Stimulated activated CD4-positive, alpha-beta T cell treated with anti-CD3 and anti-CD28 coated beads, Interleukin-12 subunit alpha, Interleukin-12 subunit beta, amount 100 ng/mL, for 24 hours (primary cell): ENCODE measurements at regions not wholly inside any gene's neighbourhood (a gene's known extent, or its start where the extent isn't known, plus 50 kb on each side); places are given as distances from the start of the nearest gene placed in this dataset.

ENCODE experiments used
- DNase-seq, 2 experiments: peaks; one replicate each; pipeline ENCODE4 v3.0.0-alpha.2; 2020; ENCODE audit warnings: low read depth in 2 of 2

DNA sequence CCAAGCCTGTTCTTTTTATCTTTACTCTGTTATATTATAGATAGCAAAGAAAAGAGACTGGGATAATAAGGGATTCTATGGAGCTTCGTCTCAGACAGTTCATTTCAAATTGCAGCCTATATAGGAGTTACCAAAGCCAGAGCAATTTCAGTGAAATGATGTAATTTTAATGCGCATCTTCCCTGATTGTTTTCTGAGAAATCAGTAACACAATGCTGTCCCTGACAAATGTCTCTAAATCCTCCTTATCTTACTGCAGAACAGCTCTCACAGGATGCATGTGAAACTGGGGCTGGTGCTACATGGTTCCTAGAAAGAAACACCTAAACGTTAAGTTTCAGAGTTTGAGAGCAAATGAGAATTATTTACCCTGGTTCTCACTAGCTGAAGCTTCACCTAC, 467.9 kb upstream of the ANO3 start:
- DNase-seq = no peak

DNA sequence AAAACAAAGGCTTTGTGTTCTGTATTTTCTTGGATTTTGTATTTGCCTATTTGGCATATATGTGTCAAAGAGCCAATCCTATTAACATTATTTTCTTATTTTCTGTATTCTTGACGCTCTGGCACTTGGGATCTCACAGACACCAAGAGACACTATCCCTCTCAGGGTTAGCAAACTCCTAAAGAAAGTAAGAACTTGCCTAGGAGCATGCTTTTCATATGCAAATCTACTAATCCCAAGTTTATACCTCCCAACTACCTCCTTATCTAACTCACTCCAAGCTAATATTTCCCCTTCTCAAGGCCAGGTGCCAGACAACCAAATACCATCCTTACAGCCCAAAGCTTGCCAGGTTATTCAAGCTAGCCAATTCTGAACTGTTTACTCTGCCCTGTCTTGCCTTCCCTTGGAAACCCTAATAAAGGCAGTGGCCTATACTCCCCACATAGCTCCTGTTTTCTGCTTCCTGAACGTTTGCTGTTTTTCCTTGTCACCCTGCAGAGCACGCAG, 455.4 kb upstream of the ANO3 start:
- DNase-seq = no peak

DNA sequence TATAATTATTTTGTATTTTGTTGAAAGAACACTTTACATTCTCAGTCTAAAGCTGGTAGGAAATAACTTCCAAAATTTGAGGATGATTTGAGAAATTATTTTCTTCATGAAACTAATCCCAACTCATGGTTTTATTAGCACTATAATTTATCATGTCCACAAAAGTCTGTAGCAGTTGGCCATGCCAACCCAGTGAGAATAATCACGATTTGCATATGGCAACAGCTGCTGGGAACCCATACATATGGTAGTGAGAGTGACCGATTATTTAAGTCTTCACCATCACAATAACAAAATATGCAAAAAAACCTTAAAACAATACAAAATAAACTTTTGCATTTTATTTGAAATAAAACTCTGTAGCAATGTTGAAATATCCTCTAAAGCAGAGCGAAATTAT, 445.9 kb upstream of the ANO3 start:
- no peak for DNase-seq

DNA sequence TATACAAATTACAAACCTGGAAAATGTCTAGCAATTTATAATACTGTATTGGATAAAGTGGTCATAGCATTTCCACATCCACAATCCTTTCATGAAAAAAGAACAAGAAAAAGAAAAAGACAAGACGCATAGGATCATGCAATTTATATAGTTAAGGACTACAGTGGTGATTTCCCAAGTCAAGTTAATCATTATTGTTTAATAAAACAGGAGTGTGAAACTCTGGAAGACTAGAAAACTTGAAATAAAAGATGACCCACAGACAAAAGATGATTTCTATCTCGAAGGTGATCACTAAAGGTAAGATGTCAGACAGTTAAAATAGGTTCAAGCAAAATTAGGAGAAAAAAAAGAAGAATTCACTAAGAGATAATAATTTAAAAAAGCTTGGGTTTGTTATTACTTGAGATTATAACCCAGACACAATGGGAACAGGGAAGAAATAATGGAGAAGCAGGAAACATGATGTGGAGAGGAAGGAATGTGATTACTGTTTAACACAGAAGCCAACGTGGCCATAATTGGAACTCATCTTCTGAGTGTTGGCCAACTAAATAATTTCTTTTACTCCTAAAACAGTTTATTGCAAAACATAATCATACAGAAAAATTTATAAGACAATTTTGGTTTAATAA, 441.2 kb upstream of the ANO3 start:
- DNase-seq = no peak

DNA sequence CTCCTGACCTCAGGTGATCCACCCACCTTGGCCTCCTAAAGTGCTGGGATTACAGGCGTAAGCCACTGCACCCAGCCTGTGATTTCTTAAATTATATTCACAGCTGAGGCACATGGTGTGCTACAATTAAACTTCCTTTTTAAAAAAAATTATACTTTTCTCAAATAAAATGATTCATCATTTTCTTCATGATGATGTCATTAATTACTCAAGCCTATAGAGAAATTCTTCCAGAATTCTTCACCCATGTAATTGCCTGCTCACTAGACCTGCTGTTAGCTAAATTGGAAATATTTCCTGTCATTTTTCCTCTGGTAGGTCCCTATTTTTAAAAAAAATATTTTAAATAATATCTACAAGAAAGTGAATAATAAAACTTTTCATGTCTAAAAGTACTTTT, 440.0 kb upstream of the ANO3 start:
- DNase-seq = no peak

DNA sequence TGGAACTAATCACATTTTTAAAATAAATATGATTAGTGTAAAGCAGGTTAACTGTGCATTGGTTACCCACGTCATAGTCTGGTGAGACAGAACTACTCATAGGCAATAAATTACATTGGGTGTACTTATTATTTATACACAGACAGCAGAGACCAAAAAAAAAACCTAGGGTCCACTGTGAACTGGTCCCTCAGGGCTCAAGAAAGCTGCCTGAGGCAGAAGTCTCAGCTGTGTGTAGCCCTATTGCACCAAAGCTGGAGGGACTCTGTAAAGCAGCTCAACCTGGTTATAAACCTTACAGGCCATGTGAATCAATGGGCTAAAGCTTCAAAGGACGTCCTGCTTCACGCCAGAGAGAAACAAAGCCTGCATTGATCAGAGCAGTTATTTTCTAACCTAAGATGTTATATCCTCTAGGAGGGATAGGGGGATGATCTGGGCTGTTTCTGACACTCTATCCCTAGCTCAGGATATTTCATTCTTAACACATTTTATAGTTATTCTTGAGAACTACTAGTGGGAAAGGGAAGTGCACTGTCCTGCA, 432.2 kb upstream of the ANO3 start:
- DNase-seq = no peak

DNA sequence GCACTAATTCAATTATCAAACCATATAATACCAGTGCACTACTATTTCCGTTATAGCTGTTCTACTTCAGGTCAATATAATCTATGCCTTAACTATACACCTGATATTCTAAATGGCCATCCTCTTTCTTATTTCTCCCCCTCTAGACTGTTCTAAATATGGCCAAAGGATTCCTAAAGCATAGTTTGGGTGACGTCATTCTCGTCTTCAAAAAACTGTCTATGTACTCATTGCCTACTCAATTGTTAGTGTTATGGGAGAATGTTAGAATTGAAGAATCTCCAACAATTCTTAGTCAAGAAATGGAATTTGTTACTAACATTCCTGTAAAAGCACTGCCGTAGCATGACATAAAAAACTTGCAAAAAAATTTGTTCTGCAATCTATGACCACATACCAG, 431.1 kb upstream of the ANO3 start:
- no peak for DNase-seq

DNA sequence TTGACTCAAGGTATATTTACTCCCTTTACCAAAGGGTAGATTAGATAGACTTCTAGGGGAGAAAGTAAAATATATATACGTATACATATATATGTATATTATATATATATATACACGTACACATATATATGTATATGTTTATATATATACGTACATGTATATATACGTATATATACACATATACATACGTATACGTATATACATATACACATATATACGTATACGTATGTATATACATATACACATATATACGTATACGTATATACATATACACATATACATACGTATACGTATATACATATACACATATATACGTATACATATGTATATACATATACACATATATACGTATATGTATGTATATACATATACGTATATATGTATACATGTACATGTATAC, 430.5 kb upstream of the ANO3 start:
- DNase-seq = no peak

DNA sequence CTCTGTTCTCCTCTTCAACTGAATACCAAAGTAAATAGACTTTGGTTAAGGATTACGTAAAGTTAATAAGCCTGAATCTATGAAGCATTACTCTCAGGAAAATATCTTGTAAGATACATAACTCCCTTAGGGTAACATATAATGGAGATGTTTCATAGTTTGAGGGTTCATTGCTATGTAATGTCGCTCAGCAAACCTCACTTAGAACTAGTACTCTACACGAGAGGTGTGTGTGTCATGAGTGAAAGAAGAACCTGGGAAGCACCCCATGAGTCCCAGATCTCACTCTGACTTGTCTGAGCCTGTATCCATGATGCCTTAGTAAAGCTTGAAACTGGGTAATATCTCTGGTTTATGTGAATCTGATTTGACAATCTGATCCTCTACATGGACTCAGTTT, 429.5 kb upstream of the ANO3 start:
- no peak for DNase-seq

DNA sequence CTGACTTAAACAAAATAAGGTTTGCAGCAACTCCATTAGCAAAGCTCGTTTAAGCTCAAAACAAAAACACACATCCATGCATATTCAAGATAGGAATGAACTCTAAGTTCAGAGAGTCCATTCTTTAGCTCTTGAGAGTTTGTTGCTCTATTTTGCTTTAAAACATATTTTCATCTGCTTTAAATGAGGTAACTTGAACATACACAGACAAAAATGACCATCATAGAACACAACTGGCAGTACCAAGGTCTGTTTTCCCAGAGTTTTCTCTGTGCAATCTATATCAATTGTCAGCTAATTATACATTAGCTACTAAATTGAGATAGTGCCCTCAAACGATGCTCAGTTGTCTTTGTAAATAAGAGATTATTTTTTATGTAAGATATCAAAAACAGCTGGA, 423.2 kb upstream of the ANO3 start:
- DNase-seq = no peak

DNA sequence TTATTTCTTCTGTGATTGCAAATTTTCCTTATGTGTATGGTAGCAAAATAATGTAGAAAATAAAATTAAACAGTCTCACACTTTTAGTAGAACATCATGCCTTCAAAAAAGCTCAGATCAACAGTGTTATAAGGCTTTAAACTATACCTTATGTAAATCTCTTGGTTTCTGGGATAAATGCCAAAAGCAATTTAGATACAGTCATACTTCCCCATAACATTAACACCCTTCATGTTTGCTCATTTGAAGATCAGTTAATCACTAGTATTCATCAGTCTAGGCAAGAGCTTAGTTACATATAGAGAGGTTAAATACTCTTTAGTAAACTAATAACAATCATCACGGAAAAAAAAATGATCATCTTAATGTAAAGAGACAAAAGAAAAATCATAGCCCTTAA, 421.8 kb upstream of the ANO3 start:
- no peak for DNase-seq

DNA sequence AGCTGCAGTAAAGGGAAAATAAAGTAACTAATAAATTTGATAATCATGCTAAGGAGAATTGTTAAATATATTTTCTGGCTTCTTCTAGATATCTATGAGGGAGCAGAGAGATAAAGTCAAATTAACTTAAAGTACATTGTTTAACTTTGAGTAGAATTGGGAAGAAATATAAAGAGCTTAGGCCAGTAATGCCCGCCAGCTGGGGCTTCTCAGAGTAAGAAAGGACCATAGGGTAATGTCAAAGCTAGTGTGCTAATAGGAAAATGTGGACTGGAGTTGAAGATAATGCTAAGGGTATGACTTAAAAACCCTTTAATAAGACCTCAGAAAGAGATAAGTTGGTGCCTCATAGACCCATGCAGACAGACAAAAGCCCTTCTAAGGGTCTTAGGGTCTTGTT, 411.6 kb upstream of the ANO3 start:
- DNase-seq = no peak

DNA sequence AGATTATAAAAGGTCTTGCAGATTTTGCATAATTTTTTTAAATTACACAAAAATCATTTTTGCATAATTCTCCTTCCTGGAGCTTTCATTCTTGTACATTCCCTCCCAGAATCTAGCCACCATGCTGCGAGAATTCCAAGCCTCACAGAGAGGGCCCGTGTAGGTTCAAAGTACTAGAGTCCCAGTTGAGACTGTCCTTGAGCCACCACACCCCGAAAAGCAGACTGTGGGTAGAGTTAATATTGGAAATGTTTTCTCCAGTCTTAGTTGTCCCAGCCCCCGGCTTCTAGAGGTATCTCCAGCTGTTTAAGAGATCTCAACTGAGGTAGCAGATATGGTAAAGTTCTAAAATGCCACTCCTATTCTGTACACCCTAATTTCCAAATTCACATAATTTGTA, 407.3 kb upstream of the ANO3 start:
- DNase-seq = no peak

DNA sequence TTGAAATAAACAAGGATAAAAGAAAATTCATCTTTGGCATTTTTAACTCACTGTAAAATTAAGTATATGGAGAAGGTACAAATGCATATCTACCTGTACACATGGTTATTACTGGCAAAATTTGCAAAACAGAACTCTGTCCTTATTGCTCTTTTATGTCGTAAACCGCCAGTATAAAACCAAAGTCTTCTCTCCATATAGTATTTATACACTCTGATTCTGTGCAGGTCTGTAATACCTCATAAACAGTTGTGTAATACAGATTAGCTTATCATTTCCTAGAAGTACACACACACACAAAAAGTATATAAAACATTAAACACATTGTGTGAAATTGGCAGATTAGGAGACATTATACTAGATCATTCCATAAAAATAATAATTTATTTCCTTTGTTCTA, 406.6 kb upstream of the ANO3 start:
- DNase-seq = no peak

DNA sequence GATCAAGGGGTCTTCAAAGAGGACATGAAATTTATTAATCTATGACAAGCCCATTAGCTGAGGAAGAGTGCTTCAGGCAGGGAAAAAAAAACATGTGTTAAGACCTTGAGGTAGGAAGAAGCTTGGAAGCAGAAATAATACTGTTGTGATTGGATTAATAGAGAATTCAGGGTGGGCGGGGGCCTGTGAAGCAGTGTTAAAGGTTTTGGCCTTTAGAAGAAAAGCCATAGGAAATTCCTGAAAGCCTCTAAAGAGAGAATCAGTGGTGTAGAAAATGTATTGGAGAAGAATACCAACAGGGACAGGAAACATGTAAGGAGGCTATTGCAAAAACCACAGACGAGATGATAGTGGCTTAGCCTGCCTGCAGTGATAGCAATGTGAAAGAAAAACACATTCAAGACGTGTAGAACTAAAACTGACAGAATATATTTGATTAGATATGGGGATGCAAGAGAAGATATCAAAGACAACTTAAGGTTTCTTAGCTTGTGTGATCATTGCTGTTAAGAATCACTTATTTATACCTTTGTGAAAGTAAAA, 404.4 kb upstream of the ANO3 start:
- DNase-seq = no peak

DNA sequence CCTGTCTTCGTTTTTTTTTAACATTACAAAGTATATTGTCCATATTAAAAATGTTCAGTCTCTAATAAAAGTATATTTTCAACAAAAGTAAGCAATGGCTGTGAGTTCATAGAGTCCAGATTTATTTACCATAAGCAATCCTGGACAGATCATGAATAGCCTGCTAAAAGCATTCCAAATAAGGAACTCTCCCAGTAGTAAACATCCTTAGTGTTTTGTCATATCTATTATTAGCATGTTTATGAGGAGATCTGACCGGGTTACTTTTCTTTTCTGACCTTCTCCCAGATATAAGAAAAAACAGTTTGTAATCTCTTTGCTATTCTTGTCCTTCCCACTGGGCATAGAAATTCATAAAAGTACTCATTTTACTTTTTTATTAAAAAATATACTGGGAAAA, 403.9 kb upstream of the ANO3 start:
- no peak for DNase-seq

DNA sequence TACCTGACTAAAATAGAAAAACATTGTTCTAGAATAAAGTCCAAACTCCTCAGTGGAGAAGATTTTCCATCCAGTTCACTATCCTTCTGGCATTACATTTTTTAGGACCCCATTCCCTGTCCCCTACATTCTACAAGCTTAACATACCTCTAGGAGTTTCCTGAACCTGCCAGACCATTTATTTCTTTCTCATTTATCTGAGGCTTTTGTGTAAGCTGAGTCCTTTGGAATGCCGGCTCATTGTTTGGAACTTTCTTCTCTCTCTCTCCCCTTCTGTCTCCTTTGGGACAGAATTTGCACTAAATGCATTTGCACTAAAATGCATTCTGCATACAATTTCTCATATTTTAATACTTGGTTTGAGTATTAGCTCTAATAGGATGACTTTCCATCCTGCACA, 393.0 kb upstream of the ANO3 start:
- DNase-seq = no peak

DNA sequence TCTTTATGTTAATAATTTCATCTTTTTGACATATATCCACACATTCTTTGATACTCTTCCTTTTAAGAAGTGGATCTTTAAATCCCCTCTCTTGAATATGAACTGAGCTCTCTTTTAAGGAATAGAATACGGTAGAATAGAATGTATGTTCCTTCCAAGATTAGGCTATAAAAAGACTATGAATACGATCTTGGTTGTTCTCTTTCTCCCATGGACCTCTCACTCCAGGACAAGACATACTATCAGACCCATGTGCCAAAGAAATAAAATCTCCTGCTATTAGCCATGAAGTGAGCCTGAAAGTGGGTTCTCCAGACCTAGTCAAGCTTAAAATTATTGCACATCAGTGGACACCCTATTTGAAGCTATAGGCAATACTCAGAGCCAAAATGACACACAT, 392.2 kb upstream of the ANO3 start:
- DNase-seq = no peak

DNA sequence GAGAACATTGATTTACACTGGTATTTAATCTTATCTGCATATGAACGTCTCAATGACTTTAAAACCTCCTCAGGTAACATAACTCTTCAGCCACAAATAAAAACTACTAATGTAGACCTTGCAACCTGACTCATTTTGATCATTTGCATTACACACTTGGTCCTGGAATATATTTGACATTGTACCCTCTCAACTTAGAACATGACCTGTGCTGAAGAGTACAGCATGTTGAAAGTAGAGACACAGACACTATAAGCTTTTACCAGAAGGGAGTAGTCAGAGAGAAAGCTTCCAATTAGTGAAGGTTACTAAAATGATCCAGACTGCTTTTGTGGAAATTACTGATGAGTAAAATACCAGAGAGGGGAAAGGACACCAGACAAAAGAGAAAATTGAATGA, 390.6 kb upstream of the ANO3 start:
- DNase-seq = no peak

DNA sequence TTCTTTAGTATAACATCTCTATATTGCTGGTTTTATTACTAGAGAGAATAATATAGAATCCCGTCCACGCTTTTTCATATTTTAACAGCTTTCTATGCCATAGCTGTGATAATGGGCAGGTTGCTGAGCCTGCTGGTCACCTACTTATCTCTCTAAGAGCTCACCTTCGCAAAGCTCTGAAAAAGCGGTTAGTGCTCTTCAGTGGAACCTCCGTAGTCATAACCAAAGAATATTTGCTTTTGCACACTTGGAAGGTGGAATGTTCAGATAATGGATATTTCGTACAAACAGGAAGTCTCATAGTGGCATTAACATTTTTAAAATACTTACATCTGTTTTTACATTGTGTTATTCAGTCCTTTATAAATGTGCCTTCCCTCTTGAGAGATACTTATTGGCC, 388.9 kb upstream of the ANO3 start:
- no peak for DNase-seq

DNA sequence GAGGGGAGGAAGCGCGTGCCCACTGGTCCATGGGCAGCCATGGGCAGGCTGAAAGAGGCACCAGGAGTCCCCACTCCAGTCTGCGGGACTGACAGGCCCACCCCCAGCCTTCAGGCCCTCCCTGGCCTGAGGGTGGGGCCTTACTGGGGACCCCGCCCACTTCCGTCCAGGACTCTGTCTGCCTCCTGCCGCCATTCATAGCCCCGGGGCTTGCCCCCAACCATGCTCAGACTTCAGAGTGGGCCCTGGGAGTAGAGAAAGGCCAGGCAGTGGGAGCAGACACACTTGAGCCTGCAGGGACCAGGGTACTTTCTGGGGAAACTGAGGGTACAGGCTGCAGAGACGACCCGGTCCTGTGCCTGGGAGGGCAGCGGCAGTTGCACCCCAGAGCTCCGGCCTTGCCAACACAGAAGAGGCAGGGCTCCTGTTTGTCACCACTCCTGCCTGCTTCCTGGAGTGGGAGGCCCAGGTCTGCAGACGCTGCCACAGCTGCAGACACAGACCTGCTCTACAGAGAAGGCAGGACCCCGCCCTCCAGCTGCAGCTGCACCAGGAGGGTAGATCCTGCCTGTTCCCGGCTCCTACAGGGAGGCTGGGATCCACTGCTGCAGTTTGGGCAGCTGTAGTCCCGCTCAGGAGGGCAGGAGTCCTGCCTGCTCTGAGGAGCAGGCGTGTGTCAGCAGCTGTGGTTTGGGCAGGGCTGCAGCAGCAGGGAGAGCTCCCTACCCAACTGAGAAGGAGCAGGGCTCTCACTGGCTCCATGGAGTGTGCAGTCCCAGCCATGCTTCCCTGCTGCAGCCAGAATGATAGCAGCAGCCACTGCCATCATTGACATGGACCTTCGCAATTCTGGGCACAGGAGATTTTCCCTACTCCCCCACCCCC, 387.9 kb upstream of the ANO3 start:
- no peak for DNase-seq

DNA sequence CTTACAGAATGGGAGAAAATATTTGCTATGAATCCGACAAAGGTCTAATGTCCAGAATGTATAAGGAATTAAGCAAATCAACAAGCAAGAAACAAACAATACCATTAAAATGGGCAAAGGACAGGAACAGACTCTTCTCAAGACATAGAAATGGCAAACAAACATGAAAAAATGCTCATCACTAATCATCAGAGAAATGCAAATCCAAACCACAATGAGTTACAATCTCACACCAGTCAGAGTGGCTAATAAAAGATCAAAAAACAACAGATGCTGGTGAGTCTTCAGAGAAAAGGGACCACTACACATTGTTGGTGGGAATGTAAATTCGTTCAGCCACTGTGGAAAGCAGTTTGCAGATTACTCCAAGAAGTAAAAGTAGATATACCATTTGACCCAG, 382.0 kb upstream of the ANO3 start:
- DNase-seq = no peak

DNA sequence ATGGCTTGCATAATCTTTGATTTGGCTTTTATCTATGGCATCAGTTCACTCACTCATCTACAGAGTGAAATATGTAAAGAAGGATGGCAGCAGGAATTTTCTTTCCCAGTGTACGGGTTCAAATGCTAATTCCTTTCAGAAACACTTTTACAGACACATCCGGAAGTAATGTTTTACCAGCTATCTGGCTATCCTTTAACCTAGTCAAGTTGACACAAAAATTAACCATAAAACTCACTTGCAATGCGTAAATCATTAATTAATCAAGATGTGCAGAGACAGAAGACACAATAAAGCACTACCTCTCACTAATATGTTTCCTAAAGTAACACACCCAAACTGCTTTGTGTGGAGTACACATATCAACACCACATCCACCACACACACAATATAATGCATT, 378.9 kb upstream of the ANO3 start:
- no peak for DNase-seq
